Globus pallidus (tissue), 1 donor: ENCODE measurements at regions not wholly inside any gene's neighbourhood (a gene's known extent, or its start where the extent isn't known, plus 50 kb on each side); places are given as distances from the start of the nearest gene placed in this dataset.

Experiments used
- DNase-seq: peaks from one replicate; pipeline ENCODE4 v3.0.0-alpha.2; 2015; ENCODE audit warnings: low spot score

DNA sequence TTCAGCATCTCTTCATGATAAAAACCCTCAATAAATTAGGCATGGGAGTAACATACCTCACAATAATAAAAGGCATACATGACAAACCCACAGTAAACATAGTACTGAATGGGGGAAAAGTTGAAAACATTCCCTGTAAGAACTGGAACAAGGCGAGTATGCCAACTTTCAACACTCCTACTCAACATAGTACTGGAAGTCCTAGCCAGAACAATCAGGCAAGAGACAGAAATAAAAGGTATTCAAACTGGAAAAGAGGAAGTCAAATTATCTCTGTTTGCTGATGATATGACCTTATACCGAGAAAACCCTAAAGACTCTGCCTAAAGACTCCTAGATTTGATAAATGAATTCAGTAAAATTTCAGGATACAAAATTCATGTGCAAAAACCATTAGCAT is 167.6 kb downstream of the TMEM38B start:
- DNase-seq, result no peak

DNA sequence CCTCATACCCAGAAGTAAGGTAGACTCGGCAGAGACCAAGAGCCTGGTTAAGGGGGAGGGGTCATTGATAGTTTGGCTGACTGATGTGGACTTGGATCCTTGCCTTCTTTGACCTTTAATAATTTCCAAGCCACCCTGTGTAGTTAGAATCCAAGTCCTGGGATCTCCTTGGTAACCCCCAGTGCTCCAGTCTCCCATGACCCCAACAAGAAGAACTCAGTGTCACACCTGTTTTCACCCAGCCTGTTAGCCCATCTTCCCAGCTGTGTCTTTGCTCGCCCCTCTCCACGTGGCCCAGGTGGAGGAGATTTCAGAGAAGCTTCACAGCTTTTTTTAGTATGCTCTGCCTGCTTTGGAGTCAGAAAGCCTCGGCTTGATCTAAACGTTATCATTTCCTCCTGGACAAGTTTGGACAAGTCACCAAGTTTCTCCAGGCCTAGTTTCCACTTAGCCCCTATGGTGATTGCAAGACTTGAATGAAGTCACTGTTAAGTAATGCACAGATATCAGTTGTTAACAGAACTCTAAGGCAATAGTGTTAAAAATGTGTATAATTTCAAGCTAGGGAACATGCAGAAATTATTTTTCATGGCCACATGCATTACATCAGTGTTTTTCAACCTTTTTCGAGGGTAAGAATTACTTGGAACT is 170.0 kb downstream of the TMEM38B start:
- no peak for DNase-seq

DNA sequence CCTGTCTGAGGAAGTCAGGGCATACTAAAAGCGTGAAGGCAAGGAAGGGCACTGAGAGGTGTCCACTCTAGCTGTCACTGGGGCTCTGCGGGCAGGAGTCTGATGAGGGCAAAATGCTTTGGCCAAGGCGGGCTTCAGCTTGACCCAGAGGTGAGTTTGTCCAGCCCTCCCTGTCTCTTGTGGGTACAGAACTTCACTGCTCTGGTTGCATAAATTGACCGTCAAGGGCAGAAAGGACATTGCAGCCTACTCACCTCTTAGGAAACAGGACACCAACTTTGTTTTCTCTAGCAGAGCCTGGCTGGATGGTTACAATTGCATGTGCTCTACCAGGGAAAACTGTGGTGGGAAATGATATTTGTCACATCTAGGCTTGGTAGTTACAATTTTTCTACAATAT is 170.9 kb downstream of the TMEM38B start:
- DNase-seq, result no peak

DNA sequence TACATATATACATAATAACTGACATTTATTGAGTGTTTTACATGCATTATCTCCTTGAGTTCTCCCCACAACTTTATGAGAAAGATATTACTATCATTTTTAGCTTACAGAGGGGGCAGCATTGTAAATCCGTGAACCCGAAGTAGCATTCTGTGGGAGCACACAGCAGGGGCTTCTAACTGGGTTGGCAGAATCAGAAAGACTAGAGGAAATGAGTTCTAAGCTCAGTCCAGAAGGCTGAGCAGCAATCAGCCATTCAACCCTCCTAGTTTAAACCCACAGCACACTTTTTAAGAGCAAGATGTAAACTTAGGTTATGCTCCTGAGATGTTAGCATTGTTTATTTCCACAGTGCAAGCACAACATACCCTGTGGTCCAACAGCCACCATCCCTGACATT is 177.2 kb downstream of the TMEM38B start:
- DNase-seq, result no peak

DNA sequence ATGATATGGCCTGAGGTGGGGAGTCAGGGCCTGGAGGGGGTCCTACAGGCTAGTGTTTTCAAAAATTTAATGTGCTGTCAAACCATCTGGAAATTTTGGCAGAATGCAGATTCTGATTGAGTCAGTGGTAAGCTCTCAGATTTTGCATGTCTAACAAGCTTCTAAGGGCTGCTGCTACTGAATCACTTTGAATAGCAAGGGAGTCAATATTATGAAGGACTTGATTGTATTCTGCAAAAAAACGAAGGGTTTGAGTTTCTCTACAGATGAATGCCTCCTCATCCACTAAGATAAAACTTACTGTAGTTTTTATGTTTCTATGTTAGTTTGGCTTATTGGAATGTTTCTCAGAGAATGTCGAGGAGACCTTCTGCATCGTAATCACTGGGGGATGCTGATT is 179.5 kb downstream of the TMEM38B start:
- DNase-seq, result no peak

DNA sequence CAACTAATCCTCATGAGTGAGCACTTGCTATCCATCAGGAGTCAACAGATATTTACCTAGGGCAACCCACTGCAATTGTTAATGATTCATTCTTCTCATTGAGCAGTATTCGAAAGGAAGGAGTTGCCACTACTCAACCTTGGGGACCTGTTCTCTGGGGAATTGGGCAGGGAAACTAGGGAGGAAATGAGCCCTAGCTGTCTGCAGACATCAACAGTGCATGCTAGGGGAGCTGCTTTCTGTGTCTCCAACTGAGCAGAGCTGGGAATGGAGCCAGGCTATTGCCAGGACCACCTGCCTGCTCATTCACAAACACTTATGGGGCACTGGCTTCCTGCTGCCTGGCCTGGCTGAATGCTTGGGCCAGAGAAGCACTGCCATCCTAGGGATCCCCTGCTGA is 183.4 kb downstream of the TMEM38B start:
- no peak for DNase-seq

DNA sequence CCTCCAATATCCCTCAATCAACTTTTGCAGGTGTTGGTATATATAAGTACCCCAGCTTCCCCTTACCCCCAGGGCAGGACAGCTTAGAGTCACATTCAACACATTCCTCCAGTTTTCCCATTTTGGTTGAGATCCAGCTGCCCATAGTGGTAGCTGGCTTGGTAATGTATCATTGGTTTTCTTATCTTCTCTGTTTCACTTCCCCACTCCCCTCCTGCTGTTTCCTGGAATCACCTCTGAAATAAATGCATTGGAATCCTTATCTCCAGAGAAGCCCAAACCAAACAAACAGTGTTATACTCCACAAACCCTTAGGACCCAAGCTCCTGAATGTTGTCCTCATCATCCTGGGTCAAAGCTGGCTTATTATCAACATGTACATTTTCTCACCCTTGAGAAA is 184.8 kb downstream of the TMEM38B start:
- no peak for DNase-seq

DNA sequence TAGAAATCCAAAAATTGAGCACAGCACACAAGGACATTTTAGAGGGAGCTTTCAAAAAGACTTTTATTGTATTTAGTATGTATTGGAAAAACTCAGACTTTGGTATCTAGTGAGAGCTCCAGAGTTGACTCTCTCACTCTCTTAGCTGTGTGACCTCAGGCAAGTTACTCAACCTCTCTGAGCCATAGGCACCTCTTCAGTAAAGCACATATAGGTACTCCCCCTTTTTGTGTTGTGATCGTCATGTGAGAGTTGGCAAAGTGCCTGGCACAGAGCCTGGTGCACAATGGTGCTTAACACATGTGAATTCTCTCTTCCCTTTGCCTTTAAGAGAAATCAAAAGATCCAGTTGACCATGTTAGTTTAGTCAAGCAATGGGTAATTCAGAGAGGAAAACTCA is 186.2 kb downstream of the TMEM38B start:
- no peak for DNase-seq

DNA sequence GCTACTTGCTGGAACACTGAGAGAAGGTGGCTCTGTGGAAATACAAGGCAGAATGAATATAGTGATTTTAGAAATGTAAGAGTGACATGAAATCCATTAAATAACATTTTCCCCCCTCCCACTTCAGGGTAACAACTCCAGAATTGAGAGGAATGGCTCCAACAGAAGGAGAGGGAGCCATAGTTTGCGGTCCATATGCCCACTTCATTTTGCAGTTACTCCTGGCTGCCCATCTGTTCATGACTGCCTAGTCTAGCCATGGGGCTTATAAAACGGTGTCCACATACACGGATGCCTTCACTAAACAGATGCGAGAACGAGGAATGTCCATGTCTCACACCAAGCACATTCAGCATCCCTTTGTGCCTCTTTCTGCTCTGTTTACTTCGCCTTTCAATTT is 186.7 kb downstream of the TMEM38B start:
- peak; percentile 7 for DNase-seq

DNA sequence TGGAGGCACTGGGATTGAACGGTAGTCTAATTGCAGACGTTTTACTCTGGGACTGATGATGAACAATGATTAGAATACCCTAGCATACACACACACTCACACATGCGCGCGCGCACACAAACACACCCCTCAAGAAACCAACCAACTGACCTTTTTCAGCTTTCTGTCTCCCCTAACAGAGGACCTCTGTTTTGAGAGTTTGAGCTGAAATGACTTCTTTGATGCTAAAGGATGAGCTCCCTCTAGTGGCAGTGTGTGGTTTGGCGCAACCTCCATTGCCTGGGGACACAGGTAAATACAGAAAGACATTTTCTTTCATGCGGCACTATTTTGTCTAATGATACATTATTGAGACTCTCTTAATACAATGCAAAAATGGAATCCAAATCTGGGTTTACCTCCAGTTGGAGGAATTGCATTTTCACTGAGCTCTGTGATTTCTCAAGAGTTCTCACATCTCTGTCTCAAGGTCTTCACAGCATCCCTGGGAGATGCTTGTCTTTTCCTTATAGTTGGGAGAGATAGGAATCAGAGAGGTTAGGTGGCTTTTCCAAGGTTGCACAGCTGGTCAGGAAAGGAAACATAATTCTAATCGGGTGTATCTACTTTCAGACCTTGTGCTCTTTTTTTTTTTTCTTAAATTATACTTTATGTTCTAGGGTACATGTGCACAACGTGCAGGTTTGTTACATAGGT is 187.5 kb downstream of the TMEM38B start:
- peak; percentile 86 for DNase-seq

DNA sequence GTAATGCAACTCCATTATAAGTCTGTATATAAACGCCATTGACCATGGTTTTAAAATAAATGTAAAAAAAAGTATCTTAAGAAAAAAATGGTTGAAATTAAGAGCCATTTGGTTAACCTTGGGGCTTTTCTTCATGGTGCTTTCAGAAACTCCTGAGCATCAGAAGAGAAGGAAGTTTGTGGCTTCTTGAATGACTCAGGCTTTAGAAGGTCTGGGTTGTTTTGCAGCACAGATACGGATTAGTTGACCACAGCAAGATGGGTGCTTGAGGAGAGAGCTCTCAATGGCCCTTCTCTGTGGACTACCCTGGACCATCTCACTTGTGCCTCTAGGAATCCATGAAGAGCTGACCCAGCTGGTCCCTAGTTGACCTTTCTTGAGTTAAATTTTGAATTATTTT is 189.5 kb downstream of the TMEM38B start:
- no peak for DNase-seq

DNA sequence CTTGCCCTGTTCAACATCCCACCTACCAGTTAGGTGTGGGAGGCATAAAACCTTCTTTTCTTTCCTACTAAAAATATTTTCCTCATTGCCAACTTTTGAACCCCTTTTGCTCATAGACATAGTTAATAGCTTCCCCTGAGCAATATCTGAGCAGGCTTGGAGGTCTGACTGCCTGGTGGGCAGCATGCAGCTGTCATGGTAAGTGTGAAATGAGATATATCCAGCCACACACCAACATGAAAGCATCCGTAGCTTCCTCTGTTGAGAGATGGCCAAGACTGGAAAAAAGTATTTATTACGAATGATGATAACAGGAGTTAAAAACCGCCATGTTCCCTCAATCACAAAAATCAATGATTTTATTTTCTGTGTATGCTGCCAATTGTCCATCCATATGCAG is 190.1 kb downstream of the TMEM38B start:
- DNase-seq, result no peak

DNA sequence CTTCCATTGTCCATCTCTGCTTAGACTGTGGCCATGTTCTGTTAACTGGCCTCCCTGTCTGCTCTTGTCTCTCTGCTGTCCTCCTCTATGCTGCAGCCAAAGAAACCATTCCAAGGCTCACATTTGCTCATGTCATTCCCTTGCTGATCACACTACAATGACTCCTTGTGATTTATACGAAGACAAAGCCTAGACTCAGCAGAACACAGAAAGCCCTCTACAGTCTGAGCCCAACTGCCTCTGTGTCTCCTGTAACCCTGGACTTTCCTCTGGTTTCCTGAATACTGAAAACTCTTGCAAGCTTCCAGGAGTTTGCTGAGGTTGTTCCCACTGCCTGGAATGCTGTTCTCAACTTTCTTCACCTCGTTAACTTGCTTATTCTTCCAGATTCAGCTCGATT is 191.8 kb downstream of the TMEM38B start:
- peak; percentile 89 for DNase-seq

DNA sequence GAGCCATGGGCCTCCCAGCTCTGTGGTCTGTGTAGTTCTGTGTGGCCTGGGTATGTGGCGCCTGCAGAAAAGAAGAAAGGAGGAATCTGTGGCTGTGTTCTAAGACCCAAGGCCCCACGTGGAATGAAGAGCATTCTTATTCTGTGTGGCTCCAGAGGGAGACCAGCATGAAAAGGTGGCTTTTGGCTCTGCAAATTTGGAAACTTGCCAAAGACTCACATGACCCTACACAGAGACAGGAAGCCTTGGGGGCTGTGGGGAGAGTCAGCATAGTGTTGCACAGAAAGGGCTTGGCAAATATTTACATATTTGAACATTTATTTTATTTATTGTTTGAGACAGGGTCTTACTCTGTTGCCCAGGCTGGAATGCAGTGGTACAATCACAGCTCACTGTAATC is 193.3 kb downstream of the TMEM38B start:
- DNase-seq, result no peak

DNA sequence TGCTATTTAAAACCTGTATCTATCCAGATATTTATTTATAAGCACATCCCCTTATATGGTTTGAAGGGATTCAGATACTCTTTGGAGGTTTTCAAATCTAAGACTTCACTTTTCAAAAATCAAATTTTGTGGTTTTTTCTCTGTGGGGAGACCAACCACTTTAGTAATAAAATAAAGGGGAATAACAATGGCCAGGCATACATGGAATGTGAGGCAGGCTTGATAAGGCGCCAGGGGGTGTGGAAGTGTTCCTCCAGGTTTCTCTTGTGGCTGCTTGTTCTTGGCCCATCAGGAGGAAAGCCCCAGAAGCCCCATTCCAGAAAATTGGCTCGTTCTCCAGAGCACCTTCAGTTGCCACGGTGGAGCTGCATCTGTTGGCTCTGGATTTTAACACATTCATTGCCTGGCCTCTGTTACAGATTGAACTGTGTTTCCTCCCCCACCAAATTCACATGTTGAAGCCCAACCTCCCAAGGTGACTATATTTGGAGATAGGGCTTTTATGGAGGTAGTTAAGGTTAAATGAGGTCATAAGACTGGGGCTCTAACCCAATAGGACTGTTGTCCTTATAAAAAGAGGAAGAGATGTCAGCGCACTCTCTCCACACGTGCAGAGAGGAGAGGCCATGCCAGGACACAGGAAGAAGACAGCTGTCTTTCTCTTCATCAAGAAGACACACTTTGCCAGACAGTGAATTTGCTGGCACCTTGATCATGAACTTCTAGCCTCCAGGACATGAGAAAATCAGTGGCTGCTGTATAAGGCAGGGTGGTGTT is 195.9 kb downstream of the TMEM38B start:
- no peak for DNase-seq

DNA sequence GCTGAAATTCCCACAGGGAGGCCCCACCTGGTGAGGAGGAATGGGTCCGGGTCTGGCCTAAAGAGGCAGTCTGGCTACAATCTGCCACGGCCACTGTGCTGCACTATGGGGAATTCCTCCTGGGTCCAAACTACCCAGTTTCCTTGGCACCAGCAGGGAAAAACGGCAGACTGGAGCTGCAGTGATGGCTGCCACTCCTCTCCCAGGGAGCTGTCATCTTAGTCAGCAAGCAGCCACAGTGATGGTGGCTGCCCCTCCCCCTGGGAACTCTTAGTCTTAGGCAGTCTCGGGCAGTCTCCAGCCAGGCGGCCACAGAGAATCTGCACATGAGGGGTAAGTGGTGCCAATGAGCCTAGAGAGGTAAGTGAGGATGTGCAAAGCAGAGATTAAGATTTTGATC is 205.8 kb downstream of the TMEM38B start:
- DNase-seq, result no peak

DNA sequence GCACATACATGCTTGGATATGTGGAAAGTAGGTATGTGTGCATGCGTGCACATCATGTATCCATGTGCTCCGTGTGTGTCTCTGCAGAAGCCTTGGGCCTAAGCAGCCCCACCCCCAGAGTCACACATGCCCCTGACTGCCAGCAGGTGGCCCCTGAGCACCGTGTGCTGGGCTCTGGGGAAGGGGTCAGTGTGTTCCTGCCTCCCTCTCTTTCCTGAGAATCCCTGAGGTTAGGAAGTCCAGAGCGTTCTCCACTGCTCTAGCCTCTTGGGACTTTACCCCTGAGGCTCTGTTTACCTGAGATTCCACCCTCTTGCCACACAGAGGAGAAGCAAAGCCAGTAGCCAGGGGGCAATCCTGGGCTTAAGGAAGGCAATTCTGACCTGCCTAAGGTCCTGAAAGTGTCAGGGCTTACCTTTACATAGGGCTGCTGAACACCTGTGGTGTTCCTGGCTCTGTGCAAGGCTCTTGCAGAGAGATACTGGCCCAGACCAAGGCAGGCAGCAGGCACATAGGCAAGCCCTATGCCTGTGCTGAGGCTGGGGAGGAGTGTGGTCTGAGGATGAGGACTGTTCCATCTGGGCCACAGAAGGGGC is 207.3 kb downstream of the TMEM38B start:
- peak; percentile 74 for DNase-seq

DNA sequence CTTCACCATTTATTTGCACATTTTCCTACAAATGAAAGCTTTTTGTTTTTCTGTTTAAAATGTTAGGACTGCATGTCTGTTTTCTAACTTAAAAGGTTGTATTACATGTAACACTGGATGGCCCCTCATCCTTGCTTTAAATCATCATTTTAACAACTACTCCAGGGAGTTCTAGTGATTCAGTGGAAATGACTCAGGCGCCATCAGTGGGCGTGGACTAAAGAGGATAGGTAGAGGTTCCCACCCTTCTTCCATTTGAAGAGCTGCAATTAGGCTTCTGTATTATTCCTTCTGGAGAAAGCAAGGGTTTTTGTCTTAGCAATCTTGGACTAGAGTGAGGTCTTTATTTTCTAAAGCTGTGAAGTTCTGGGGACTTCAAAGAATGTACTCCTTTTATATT is 213.7 kb downstream of the TMEM38B start:
- no peak for DNase-seq

DNA sequence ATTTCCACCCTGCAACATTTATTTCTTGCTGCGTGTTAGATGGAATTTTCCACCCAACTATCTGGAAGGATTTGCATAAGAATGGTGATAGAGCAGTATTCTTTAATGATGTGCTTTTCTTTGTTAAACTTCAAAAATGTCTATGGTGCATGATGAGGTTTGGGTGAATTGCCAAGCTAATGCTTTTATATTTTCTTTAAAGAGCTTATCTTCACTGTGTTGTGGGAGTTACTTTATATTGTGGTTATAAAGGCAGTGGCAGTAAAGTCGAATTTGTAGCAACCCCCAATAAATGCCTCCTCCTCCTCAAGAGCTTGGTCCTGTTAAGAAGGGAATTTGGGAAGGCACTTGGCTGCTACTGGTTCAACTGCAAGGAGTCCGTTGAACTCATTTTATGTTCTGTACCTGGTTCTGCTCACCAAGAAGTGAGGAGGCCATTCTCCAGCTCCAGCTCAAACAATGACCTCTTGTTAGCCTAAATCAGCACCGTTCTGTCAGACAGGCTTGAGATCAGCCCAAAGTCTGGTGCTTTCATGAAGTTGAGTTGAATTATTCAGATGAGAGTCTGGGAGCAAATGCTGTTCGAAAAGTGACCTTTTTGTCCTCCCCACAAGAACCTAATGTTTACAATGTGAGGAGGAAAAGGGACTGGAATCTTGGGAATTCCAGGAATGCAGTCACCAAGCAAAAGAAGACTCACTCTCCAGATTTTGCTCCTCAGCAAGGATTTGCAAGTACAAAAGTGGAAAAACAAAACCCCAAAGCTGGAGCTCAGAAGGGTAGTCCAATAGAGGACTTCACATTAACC is 217.0 kb downstream of the TMEM38B start:
- peak; percentile 47 for DNase-seq

DNA sequence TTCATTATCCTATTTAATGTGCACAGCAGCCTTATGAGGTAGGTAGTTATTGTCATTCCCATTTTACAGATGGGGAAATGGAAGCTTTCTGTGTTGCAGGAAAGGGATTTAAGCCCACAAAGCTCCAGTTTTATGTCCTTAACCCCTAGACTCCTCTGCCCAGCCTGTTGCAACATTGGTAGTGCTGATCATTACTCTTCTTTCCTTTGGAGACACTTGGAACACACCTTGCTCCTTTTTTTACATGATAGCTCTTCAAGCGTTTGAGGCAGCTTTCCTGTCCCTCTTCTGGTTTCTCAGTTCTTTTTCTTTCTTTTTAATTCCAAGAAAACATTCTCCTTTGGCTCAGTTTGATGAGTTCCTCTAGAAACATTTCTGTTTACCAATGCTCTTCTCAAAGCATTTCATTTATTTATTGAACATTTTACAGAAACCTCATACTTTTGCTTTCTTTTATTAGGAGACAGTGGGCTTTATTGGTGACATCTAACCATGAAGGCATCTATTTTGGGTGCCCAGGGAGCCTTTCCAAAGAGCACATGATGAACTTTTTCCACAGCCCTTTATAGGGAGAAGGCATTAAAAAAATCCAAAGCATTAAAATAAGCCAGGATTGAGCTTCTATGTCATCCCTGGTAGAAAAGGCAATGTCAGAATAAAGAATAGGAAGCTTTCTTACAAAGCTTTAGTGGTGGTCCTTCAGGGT is 218.0 kb downstream of the TMEM38B start:
- DNase-seq, result no peak

DNA sequence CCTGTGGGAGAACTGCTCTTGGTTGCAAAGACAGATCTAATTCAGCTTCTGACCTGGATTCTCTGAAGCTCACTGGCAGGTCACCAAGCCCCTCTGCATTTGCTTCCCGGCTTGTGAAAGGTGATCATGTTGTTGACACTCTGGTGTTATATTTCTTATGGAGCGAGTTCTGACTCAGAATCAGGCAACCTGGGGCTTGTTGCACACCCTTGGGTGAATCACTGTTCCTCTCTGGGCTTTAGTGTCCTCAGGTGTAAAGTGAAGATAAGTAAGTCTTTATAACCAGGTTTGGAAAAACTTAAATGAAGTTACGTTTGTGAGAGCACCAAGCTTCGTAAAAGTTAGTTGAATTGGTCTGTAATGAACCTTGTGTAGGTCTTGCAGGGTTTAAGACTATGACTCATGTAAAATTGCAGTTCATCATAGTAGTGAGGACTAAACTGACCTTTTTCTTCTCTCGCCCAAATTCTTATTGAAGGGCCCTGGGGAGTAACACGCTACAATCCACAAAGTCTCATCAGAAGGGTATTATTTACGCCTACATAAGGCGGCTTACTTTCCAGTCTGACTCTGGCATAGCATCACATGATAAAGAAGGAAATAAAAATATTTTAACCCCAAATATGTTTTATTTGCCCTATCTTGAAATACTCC is 218.6 kb downstream of the TMEM38B start:
- no peak for DNase-seq
